ENCODE measurements at regions not wholly inside any gene's neighbourhood (a gene's known extent, or its start where the extent isn't known, plus 50 kb on each side); places are given as distances from the start of the nearest gene placed in this dataset.

- no peak for TF ChIP-seq CTCF (IDR thresholded peaks at IDR 0.05; ENCODE audit: extremely low read depth, missing control alignments)
Measured at GRCh38 chr20:18957328-18957727, 143.7 kb downstream of the SCP2D1 start.

GRCh38 chr20:18971121-18971520 is 157.5 kb downstream of the SCP2D1 start:
- TF ChIP-seq CTCF (IDR thresholded peaks at IDR 0.05; ENCODE audit: extremely low read depth, missing control alignments), result no peak
- no peak for DNase-seq (ENCODE audit: low spot score)

More at GRCh38 chr20:18957328-18957727, 143.7 kb downstream of the SCP2D1 start:
- DNase-seq (ENCODE audit: low spot score), result no peak

- no peak for TF ChIP-seq CTCF (IDR thresholded peaks at IDR 0.05; ENCODE audit: extremely low read depth, missing control alignments)
- no peak for DNase-seq (ENCODE audit: low spot score)
Measured at GRCh38 chr20:18971574-18971973, 158.0 kb downstream of the SCP2D1 start.

GRCh38 chr20:18972251-18972876 is 158.8 kb downstream of the SCP2D1 start:
- TF ChIP-seq CTCF (IDR thresholded peaks at IDR 0.05; ENCODE audit: extremely low read depth, missing control alignments), result no peak
- DNase-seq (ENCODE audit: low spot score), result no peak

- TF ChIP-seq CTCF (IDR thresholded peaks at IDR 0.05; ENCODE audit: extremely low read depth, missing control alignments), result no peak
- DNase-seq (ENCODE audit: low spot score), result no peak
Measured at GRCh38 chr20:18973529-18974173, 160.1 kb downstream of the SCP2D1 start.

GRCh38 chr20:18974660-18975059 is 161.1 kb downstream of the SCP2D1 start:
- TF ChIP-seq CTCF (IDR thresholded peaks at IDR 0.05; ENCODE audit: extremely low read depth, missing control alignments), result no peak
- no peak for DNase-seq (ENCODE audit: low spot score)

GRCh38 chr20:18977441-18977840 is 163.9 kb downstream of the SCP2D1 start:
- TF ChIP-seq CTCF (IDR thresholded peaks at IDR 0.05; ENCODE audit: extremely low read depth, missing control alignments), result no peak

More at GRCh38 chr20:18977441-18977840, 163.9 kb downstream of the SCP2D1 start:
- DNase-seq (ENCODE audit: low spot score), result no peak

All from GM20000 (cell line).